ENCODE measurements at regions not wholly inside any gene's neighbourhood (a gene's known extent, or its start where the extent isn't known, plus 50 kb on each side); places are given as distances from the start of the nearest gene placed in this dataset.

- no peak for DNase-seq (ENCODE audit: low spot score)
Measured at GRCh38 chr9:89554307-89555035, 50.3 kb upstream of the GADD45G start.

- DNase-seq (ENCODE audit: low spot score) = no peak
Measured at GRCh38 chr9:89553451-89554010, 51.3 kb upstream of the GADD45G start.

- DNase-seq (ENCODE audit: low spot score) = no peak
Measured at GRCh38 chr9:89550346-89550927, 52.5 kb upstream of the SEMA4D start.

GRCh38 chr9:89549031-89549644 lies 51.2 kb upstream of the SEMA4D start:
- peak; percentile 91 for DNase-seq (ENCODE audit: low spot score)

DNA sequence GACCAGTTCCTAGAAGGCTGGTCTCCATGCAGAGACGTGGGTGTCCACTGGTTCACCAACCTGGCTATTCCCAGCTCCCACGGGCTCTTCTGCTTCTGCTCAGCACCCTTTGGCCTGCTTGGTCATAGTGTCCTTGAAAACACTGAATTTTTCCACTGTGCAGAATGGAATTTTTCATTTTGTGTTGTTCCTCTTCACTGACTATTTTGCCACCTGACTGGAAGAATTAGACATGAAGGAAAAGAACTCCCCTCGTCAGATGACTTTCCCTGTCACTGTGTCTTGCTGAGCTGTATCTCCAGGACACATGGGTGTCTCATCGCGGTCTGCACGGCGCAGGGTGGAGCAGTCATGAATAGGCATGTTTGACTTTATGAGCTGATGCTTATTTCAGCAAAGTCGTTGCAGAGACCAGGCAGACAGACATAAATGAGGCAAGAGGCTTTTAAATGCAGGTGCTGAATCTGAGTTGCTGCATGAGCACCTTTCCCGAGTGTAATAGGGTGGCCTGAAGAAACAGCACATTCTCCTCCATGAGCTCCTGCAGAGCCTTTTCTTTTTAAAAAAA lies 50.2 kb upstream of the SEMA4D start:
- no peak for DNase-seq (ENCODE audit: low spot score)

Data from GM03348 (cell line).